ENCODE measurements at regions not wholly inside any gene's neighbourhood (a gene's known extent, or its start where the extent isn't known, plus 50 kb on each side); places are given as distances from the start of the nearest gene placed in this dataset.

DNA sequence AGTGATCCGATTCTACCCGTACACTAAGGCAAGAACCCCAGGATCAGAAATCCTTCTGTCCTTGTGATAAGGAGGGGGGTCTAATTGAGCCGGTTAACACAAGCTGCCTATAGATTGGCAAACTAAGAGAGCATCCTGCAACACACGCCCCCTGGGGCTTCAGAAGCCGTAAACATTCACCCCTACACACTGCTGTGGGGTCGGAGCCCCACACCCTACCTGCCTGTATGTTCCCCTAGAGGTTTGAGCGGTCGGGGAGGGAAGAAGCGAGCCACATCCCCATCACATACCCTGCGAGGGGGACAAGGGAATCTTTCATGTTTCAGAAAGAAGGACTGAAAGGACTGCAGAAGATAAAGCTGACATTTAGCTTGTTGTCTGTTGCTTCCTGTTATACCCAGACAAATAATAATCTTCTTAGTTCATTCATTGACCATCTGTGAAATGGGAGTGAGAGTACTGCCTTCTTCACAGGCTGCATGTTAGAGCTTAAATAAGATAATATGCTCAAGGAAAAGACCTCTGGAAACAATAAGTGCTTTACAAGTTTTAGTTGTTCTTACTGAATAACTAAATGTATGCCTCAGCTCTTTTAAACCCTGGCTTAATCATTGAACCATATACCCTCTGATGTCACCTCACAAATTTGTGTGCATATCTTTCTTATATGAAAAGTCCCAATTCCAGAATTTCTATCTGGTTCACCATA is 74.2 kb upstream of the RNF217 start:
- no peak for TF ChIP-seq CTCF (conservative IDR thresholded peaks at IDR 0.05)
- Histone ChIP-seq H3K9ac (ENCODE audit: extremely low read depth, low read length, poor library complexity, severe bottlenecking) (no peak overlapping the region), H3K9me3 (ENCODE audit: control insufficient read depth, low read length) (no peaks in the 10 kb centered on the region), H3K27ac (ENCODE audit: low read depth, low read length) (no peak overlapping the region), H3K4me3 (ENCODE audit: low read length) (no peak overlapping the region), H3K4me1 (ENCODE audit: control insufficient read depth, insufficient read depth, low read length) (no peaks in the 10 kb centered on the region), H3K27me3 (ENCODE audit: control insufficient read depth, insufficient read depth, low read length, poor library complexity, severe bottlenecking) (no peaks in the 10 kb centered on the region), H3K36me3 (ENCODE audit: control insufficient read depth, insufficient read depth, low read length) (no peaks in the 10 kb centered on the region)
- DNase-seq, result no peak
- Mint-ChIP-seq H3K27me3 (ENCODE audit: insufficient read depth) (no peaks in the 10 kb centered on the region), H3K27ac (no peak overlapping the region), H3K9me3 (peaks cover 22% of the 10 kb centered on the region), H3K4me1 (peaks cover 19% of the 10 kb centered on the region), H3K36me3 (ENCODE audit: low read depth) (peaks cover 3% of the 10 kb centered on the region), H3K4me3 (no peak overlapping the region)
- WGBS, 2 experiments (ENCODE audit: insufficient coverage in 1 of 2, insufficient read length in 1 of 2), result 87 to 88% methylated on average over 3 to 10 of the region's 10 CpGs

GRCh38 chr6:124888581-124889371 is 73.5 kb upstream of the RNF217 start:
- H3K27me3 Mint-ChIP-seq (ENCODE audit: insufficient read depth), result no peaks in the 10 kb centered on the region
- Histone ChIP-seq H3K9ac (ENCODE audit: extremely low read depth, low read length, poor library complexity, severe bottlenecking) (no peak overlapping the region), H3K4me3 (ENCODE audit: low read length) (no peak overlapping the region), H3K9me3 (ENCODE audit: control insufficient read depth, low read length) (no peaks in the 10 kb centered on the region), H3K36me3 (ENCODE audit: control insufficient read depth, insufficient read depth, low read length) (no peaks in the 10 kb centered on the region), H3K27me3 (ENCODE audit: control insufficient read depth, insufficient read depth, low read length, poor library complexity, severe bottlenecking) (no peaks in the 10 kb centered on the region), H3K4me1 (ENCODE audit: control insufficient read depth, insufficient read depth, low read length) (no peaks in the 10 kb centered on the region), H3K27ac (ENCODE audit: low read depth, low read length) (no peak overlapping the region)
- H3K36me3 Mint-ChIP-seq (ENCODE audit: low read depth), result peaks cover 3% of the 10 kb centered on the region
- H3K4me3 Mint-ChIP-seq, result no peak overlapping the region
- H3K4me1 Mint-ChIP-seq, result peaks cover 19% of the 10 kb centered on the region
- WGBS, 2 experiments (ENCODE audit: insufficient coverage in 1 of 2, insufficient read length in 1 of 2), result 82 to 88% methylated on average over 5 of the region's 5 CpGs
- DNase-seq, result no peak
- no peak for TF ChIP-seq CTCF (conservative IDR thresholded peaks at IDR 0.05)
- H3K27ac Mint-ChIP-seq, result no peak overlapping the region
- peaks cover 26% of the 10 kb centered on the region for H3K9me3 Mint-ChIP-seq

- Mint-ChIP-seq H3K27me3 (ENCODE audit: insufficient read depth) (no peaks in the 10 kb centered on the region), H3K27ac (no peak overlapping the region), H3K36me3 (ENCODE audit: low read depth) (no peaks in the 10 kb centered on the region), H3K4me3 (no peak overlapping the region), H3K9me3 (no peaks in the 10 kb centered on the region), H3K4me1 (peaks cover 3% of the 10 kb centered on the region)
- Histone ChIP-seq H3K27ac (ENCODE audit: low read depth, low read length) (no peak overlapping the region), H3K9ac (ENCODE audit: extremely low read depth, low read length, poor library complexity, severe bottlenecking) (no peak overlapping the region), H3K27me3 (ENCODE audit: control insufficient read depth, insufficient read depth, low read length, poor library complexity, severe bottlenecking) (no peaks in the 10 kb centered on the region), H3K4me3 (ENCODE audit: low read length) (no peak overlapping the region), H3K36me3 (ENCODE audit: control insufficient read depth, insufficient read depth, low read length) (no peaks in the 10 kb centered on the region), H3K4me1 (ENCODE audit: control insufficient read depth, insufficient read depth, low read length) (no peaks in the 10 kb centered on the region), H3K9me3 (ENCODE audit: control insufficient read depth, low read length) (no peaks in the 10 kb centered on the region)
- no peak for TF ChIP-seq CTCF (conservative IDR thresholded peaks at IDR 0.05)
- no peak for DNase-seq
These were observed 61.2 kb upstream of the RNF217 start for GRCh38 chr6:124901084-124901483.
